ENCODE measurements at regions not wholly inside any gene's neighbourhood (a gene's known extent, or its start where the extent isn't known, plus 50 kb on each side); places are given as distances from the start of the nearest gene placed in this dataset.

DNA sequence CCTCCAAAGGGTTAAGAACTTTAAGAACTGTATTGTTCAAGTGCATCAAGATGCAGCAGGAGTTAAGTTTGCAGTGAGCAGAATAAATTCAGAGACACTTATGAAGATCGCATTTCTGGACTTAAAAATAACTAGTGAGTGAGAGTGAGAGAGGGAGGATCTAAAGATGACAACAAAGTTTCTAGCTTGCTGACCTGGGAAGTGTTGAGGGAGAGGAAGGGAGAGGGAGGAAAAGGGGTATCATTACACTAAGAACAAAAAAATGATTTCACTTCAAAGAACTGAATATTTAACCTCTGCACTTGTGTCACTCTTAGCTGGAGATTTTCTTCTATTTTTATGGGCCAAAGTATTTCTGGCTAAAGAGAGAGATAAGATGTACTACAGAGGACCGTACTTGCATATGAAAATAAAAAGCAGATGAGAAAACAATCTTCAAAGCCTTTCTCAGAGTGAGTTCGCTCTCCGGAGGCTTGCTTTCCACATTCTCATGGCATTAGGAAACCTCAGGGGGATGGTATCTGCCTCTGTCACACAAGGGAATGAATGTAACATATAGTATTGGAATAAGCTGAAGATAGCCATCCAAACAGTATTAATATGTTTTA is 91.4 kb upstream of the TJP1 start:
- DNase-seq, result no peak

DNA sequence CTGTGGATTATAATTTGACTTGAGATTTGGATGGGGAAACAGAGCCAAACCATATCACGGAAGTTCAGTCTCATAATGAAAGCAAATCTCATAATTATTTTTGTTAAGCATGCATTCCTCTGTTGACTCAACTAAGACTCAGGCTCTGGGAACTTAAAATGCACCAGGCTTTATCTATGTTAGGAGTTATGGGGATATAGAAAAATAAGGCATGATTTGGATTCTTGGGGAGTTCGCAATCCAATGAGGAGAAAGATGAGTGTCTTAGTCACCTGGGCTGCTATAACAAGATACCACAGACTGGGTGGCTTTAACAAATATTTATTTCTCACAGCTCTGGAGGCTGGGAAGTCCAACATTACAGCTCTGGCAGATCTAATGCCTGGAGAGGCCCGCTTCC is 89.4 kb upstream of the TJP1 start:
- DNase-seq, result no peak

DNA sequence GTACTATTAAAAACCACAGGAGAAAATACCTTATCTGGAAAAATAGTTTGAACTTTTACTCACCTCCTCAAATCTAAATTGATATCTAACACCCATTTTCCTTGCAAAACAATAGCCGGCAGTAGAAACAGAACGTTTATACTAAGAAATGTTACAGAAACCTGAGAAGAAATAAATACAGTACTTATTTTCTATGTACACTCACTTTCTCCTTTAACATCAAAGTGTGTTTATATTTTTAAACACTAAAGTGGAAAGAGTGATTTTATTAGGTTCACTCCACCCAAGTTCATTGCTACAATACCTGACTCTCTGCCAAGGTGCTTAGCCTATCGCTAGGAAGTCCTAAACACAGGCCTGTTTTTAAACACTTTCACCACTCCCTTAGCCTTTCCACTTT is 87.8 kb upstream of the TJP1 start:
- no peak for DNase-seq

DNA sequence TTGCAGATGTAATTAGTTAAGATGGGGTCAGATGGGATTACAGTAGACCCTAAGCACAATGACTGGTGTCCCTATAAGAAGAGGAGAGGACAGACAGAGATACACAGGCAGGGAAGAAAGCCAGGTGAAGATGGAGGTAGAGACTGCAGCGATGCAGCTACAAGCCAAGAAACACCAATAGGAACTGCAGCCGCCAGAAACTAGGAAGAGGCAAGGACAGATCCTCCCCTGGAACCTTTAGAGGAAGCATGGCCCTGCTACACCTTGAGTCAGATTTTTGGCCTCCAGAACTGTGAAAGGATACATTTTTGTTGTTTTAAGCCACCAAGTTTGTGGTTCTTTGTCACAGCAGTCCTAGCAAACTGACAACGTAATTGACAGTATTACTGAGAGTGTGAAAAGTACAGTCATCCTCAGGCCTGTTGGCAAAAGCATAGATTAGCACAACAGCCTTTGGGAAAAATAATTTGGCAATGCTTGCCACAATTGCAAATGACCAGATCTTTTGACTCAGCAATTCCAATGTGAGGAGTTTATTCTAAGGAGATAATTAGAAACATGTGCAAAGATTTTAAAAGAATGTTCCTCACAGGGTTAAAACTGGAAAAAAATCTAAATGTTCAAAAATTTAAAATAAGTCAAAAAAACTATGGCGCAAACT is 82.6 kb upstream of the TJP1 start:
- no peak for DNase-seq

DNA sequence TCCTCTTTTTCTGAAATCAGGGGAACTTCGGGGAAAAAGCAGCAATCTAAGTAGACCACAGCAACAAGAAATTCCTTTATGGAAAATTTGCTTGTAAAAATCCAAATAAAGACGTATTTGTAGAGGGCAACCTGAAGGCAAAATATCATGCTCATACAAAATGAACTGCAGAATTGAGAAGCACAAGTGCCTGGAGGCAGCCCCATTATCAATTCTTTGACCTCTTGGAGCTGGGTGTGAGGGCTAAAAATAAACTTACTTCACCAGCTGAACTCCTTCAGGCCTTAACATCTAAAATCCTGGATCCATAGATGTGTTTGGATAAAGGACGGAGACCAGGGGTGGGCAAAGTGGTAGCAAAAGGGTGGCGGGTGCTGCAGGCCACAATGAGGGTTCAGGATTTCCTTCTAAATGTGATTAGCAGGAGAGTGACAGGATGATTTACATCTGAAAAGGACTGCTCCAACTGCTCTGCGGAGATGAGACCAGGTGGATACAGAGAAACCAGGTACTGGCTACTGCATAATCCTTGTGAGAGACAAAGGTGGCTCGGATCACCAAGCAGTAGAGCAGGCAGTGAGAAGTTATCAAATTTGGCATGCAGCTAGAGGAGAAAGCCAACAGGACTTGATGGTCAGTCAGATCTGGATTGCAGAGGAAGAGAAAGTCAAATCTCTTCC is 81.7 kb upstream of the TJP1 start:
- DNase-seq, result no peak

DNA sequence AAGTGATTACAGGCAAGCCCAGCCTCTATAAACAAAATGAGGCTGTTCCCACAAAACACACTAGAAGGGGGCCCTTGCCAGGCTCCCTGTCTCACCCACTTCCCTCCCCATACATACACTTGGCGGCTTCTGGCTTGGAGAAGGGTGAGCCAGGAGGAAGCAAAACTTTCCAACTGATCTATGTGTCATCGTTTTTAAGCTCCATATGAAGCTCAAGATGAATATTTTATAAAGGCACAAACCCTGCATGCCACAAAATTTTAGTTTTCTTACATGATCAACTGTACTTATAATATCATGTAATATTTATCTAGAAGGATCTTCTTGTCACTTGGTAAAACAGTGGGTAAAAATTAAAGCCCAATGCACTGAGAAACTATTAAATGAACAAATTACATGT is 80.8 kb upstream of the TJP1 start:
- DNase-seq, result no peak

DNA sequence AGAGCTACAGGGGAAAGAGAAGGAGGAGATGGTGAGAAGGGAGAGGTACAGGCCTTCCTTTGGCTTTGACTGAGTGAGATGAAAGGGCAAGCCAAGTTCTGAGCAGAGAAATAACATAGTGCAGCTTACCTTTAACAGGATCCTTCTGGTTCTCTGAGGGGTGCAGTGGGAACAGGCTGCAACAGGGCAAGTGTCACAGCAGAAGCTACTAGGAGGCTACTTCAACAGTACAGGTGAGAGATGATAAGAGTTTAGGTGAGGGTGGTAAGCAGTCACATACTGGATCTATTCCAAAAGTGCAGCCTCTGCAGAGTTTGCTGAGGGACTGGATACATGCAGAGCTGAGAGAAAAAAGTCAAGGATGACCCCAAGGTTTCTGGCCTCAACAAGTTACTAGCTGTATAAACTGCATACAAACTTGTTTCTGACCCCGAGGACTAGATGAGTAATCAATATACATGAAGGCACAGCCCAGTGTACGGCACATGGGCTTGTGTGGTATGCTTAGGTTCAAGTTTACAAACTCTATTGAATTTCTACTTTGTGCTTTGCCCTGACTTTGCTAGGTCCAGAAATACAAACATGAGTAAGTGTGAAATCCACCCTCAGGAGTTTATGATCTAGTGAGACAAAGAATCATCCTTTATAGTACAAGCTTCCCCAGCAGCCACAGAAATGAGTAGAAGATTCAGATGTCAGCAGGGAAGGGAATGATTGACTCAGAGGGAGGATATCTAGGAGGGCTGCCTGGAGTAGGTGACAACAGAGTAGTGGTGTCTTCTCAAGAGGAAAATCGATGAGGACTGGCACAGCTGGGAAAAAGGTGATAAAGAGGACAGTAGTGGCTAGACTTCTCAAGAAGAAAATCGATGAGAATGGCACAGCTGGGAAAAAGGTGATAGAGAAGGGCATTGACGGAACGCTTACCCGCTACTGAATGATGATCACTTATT is 78.2 kb upstream of the TJP1 start:
- DNase-seq, result no peak

DNA sequence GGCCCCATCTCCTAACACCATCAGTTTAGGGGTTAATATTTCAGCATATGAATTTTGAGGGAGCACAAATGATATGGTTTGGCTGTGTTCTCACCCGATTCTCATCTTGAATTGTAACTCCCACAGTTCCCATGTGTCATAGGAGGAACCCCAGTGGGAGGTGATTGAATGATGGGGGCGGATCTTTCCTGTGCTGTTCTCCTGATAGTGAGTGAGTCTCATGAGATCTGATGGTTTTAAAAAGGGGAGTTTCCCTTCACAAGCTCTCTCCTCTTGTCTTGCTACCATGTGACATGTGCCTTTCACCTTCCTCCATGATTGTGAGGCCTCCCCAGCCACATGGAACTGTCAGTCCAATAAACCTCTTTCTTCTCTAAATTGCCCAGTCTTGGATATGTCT is 73.8 kb upstream of the TJP1 start:
- DNase-seq, result no peak

DNA sequence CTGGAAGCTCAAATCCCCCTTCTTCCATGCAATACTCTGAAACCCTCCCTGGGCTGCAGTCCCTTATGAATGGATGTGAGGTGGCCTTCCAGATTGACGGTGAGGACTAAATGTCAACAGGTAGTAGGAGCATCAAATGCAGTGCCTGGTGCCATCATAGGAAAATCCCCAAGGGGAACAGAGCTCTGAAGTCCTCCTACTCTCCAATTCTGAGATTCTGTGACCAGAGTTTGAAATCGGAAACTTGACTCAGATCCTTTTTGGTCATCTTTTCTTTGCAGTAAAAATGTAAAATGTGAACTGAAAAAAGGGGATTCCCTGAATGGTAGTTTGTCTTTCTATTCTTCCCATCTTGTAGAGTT is 68.8 kb upstream of the TJP1 start:
- DNase-seq, result no peak

DNA sequence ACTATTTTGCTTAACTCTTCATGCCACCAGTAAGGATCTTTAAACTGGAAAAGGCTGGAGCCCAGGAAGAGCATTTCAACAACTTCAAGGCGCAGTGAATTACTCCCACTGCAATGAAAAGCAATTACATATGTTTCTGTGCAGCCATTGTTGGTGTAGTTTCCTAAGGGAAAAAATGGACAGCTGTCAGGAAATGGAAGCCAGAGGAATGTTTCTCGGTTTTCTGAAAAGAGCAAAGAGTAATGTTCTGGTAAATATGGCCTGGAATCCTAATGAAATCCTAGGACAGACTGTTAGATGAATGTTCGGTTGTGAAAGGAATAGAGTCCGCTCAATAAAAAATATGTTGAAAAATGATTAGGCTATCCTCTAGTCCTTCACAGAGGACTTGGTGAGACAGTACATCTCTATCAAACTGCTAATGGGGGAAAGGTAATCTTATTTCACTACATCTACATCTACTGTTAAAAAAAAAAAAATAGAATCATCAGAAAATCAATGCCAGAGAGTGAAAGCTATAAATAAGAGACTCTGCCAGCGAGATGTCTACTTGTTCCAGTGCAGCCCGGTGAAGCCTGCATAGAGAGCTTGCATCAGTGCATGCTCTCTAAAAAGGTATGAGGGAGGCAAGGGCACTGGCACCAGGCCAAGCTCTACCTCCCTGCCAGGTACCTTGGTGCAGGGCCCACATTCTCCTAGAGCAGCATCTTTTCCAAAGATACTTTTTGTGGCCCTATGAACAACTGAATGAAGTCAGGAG is 68.2 kb upstream of the TJP1 start:
- no peak for DNase-seq

DNA sequence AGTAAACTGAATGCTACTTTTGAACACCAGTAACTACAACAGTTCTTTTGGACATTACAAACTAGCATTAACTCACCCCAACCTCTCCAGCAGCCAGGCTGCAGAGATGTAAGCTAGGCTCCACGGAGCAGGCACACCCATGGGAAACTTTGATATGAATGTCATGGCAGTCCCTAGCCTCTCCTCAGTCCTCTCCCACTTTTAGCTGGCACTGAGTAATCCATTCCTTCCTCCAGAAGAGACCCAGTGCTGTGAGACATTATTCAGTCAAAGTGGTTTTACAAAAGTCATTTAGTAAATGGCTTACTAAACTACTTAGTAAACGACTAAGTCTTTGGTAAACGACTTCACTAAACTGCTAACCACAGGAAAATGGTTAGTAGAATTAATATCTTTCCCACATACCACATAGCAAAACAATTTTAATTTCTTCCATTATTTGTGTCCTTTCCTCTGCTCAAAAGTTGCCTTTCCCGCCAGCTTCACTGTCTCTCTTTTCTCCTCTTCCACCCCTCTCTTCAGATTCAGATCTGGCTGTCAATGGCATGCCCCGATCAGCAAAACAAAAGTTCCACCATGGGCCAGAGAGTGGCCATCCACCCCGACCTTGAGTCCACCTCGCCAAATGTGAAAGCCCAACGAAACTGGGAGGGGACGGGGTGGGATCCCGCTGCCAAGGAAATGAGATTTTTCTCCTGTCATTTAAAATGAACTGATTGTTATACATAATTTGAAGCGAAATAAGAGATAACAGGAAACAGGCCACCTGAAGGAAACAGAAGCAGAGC is 67.5 kb upstream of the TJP1 start:
- DNase-seq, result no peak

DNA sequence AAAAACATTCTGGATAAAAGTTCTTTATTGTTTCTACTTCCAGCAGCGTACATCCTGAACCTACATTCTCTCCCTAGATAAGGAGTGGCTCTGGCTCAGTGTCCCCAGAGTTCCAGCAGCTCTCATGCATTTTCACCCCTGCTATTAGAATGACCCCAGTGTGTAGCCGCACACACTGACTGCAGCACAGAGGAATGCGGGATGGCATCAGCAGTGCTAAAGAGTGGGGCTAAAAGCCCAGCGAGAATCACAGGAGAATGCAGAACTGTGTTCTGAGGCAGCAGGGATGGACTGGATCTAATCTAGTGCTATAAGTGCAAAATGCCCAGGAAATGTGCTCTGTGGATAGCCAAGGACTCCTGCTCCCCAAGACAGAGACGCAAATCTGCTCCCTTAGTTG is 66.4 kb upstream of the TJP1 start:
- DNase-seq, result no peak

DNA sequence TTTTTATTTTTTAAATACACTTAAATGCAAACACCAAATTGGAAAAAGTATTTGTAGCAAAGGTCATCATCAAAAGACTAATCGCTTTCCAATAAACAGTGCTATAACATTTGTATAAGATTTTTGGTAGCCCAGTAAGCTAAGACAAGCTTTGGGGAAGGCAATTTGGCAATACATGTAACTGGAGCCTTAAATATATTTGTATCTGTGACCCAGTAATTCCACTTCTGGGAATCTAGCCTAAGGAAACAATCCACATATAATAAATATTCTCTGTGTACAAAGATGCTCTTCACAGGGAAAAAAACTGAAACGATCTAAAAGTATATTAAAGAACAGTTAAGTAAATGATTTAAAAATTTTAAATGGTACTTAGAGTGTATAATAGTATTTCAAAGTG is 65.5 kb upstream of the TJP1 start:
- no peak for DNase-seq

DNA sequence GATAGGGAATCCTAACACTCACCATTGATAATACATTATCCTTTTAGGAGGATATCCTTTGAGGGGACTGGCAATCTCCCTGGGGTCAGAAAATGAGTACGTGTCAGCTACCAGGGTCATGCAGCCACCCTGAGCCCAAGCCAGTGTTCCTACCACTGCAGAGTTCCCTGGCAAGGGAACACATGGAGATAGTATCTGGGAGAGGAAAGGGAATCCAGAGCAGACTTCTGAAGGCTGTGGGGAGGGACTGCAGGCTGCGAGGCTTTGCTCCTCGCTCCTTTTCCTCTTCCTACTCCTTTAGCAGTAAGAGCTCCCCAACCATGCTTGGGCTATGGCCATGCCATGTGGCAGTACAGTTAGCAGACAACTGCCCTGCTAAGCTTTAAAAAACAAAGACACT is 62.9 kb upstream of the TJP1 start:
- no peak for DNase-seq

DNA sequence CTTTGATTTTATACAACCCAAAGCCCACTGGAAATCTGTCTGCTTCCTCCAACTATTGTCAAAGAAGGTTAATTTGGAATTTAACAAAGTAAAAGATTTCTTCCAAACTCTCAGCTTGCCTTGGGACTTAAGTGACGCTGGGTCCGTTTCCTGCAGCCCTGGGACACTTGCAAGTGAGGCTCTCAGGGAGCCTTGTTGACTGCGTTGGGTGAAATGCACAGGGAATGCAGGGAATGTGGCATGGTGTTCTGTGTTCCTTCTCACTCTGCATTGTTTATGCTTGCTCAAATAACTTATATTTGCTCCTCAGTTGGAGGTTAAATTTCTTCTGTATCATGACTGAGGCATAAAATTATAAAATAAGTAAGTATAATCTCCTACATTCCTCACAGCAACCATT is 60.9 kb upstream of the TJP1 start:
- DNase-seq, result no peak

DNA sequence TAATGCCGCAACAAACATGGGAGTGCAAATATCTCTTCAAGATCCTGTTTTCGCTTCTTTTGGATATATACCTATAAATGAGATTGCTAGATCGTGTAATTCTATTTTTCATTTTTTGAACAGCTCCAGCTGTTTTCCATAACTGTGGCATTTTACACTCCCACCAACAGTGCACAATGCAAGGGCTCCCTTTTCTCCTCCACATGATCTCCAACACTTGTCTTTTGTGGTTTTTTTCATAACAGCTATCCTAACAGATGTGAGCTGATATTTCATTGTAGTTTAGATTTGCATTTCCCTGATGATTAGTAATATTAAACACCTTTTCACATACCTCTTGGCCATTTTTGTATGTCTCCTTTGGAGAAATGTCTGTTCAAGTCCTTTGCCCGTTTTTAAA is 58.6 kb upstream of the TJP1 start:
- no peak for DNase-seq

DNA sequence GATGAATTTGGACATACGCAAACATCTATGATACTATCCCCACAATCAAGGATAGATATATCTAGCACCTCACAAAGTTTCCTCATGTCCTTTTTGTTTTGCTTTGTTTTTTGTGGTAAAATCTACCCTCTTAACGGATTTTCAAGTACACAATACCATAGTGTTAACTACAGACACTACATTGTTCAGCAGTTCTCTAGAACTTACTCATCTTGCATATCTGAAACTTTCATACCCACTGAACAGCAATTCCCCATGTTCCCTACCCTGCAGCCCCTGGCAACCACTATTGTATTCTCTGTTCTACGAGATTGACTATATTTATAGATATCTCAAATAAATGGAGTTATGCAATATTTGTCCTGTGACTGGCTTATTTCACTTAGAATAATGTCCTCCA is 58.1 kb upstream of the TJP1 start:
- no peak for DNase-seq

DNA sequence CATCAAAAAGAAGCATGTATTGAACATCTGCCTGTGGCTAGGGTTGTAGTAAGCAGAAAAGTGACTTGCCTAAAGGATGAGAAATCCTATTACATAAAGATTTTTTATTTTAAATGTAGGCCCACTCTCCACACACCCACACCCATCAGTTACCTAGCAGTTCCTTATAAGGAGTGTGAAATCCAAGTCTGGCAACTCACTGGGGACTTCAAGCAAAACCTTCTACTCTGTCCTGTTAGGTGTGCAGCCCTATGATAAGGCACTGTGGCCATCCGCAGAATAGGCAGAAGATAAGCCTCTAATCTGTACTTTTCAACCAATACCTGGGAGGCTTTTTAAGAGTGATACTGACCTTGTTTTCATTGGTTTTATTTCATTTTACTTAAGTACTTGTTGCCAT is 52.7 kb upstream of the TJP1 start:
- no peak for DNase-seq

DNA sequence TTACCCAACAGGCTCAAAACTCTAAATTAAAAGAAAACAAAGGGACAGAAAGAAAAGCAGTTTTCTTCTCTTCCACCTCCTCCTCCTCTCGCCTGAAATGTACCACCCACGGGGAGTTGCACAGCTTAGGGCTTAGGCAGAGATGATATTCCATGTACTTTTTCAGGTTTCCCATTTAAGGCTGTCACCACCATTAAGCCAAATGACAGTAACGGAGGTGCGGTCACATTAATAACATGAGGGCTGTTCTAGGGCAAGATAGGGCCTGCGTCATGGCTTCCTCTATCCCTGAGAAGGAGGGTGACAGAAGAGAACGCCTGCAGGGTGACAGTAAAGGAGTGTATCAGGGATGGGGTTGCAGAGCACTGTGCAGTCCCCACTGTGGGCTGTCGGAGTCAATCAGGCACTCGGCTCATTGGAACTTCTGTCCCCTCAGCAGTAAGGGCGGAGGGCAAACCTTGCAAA is 51.7 kb upstream of the TJP1 start:
- no peak for DNase-seq

DNA sequence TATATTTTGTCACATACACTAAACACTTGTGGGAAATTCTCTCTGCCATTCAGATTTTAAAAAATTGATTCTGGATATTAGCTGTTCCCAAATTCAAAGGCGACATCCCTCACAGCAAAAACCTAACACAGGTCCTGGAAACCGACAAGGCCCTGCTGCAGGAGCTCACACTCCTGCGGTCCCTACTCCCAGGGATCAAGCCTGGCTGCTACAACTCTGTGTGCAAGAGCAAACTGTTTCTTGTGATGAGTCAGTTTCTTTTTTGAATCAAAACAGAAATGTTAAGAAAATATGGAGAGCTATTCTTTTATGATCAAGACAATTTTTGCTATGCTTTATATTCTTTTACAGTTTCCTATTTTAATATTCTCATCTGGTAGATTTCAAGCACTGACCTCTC is 51.0 kb upstream of the TJP1 start:
- DNase-seq, result no peak

DNA sequence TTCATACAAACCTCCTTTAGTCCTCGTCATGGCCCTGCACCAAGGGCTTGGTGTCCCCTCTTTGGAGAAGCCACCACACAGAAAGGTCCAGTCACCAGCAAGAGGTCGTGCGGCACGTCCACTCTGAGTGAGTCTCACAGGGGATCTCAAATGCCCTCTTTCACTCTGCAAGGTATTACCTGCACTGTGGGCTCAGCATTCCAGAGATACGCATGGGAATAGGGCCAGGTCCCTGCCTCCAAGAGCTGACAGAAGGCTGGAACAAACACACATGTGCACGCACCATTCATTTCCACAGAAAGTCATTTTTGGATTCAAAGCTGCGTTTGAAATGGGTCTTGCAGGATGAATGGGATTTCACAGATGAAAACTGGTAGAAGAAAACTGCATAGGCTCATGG is 50.4 kb upstream of the TJP1 start:
- no peak for DNase-seq

Measured in 8988T (cell line).